ENCODE measurements at regions not wholly inside any gene's neighbourhood (a gene's known extent, or its start where the extent isn't known, plus 50 kb on each side); places are given as distances from the start of the nearest gene placed in this dataset.

- no peaks in the 10 kb centered on the region for H3K9me3 ChIP-seq (ENCODE audit: control insufficient read depth, insufficient read depth, low read length)
- H3K14ac ChIP-seq (replicated peaks; ENCODE audit: low read depth, low read length), result no peak overlapping the region
- no peaks in the 10 kb centered on the region for H4K20me1 ChIP-seq (ENCODE audit: insufficient read depth, low read length)
- no peak overlapping the region for H3K4ac ChIP-seq (ENCODE audit: low read depth, low read length)
- no peak overlapping the region for H3K18ac ChIP-seq (ENCODE audit: low read depth, low read length)
- ATAC-seq (ENCODE audit: low read depth) (no peak), DNase-seq (no peak)
- no peaks in the 10 kb centered on the region for H3K36me3 ChIP-seq (ENCODE audit: control insufficient read depth, insufficient read depth, low read length)
- WGBS, 2 experiments (ENCODE audit: extremely low coverage in 2 of 2, insufficient read length in 1 of 2), result no CpG with 5 or more reads among the region's 13 CpGs
- intact Hi-C loops (cut with micrococcal nuclease), result no loop called here
- no peak overlapping the region for H3K9ac ChIP-seq (ENCODE audit: low read depth, low read length)
- dilution Hi-C loops (cut with HindIII; ENCODE audit: low sequenced_read_pairs, unreplicated experiment), result no loop called here
- no peak overlapping the region for H2BK20ac ChIP-seq (ENCODE audit: low read depth, low read length)
- in situ Hi-C loops (cut with MboI; ENCODE audit: low sequenced_read_pairs), result no loop called here
- TF ChIP-seq CEBPB (IDR thresholded peaks at IDR 0.05; ENCODE audit: low read depth, low read length) (no peak), USF2 (IDR thresholded peaks at IDR 0.05; ENCODE audit: low read depth, low read length) (no peak), BHLHE40 (IDR thresholded peaks at IDR 0.05; ENCODE audit: low read depth, low read length) (no peak), CTCF (conservative IDR thresholded peaks at IDR 0.05; ENCODE audit: low read depth, low read length) (no peak), MXI1 (IDR thresholded peaks at IDR 0.05; ENCODE audit: borderline replicate concordance, low read depth, low read length) (no peak), CHD1 (IDR thresholded peaks at IDR 0.05; ENCODE audit: low read depth, low read length) (no peak), RFX5 (IDR thresholded peaks at IDR 0.05; ENCODE audit: low read depth, low read length) (no peak), POLR2A (IDR thresholded peaks at IDR 0.05; ENCODE audit: low read depth, low read length) (no peak), ELK1 (IDR thresholded peaks at IDR 0.05; ENCODE audit: borderline replicate concordance, low read depth, low read length) (no peak), NFE2L2 (IDR thresholded peaks at IDR 0.05; ENCODE audit: low read depth, low read length) (no peak), MAZ (IDR thresholded peaks at IDR 0.05; ENCODE audit: borderline replicate concordance, low read depth, low read length) (no peak), MAFK (IDR thresholded peaks at IDR 0.05; ENCODE audit: low read depth, low read length) (no peak), SMC3 (IDR thresholded peaks at IDR 0.05; ENCODE audit: low read depth, low read length) (no peak), RAD21 (IDR thresholded peaks at IDR 0.05; ENCODE audit: low read length) (no peak), RCOR1 (IDR thresholded peaks at IDR 0.05; ENCODE audit: insufficient replicate concordance, low read length) (no peak), FOS (IDR thresholded peaks at IDR 0.05; ENCODE audit: low read depth, low read length) (no peak)
- H3K27me3 ChIP-seq (ENCODE audit: control insufficient read depth, insufficient read depth, low read length), result peaks cover 4% of the 10 kb centered on the region; the same call in 1 of the 2 replicates
- H3K4me2 ChIP-seq (ENCODE audit: low read depth, low read length), result no peak overlapping the region
- H2AK5ac ChIP-seq (ENCODE audit: low read depth, low read length), result no peak overlapping the region
- no TSS peak for BruUV-seq (replicated peaks)
- H2BK120ac ChIP-seq (ENCODE audit: low read depth, low read length), result no peak overlapping the region
- no peaks in the 10 kb centered on the region for H3K4me1 ChIP-seq (ENCODE audit: control insufficient read depth, insufficient read depth, low read length)
- H2BK5ac ChIP-seq (ENCODE audit: low read depth, low read length, poor library complexity, severe bottlenecking), result no peak overlapping the region
- no peak overlapping the region for H4K91ac ChIP-seq (ENCODE audit: insufficient read depth, low read depth, low read length)
- no peak overlapping the region; the same call in 1 of the 2 replicates for H3K56ac ChIP-seq (ENCODE audit: extremely low read depth, insufficient read depth, low read length)
- no peak overlapping the region for H2BK15ac ChIP-seq (ENCODE audit: low read depth, low read length)
- H3K9me1 ChIP-seq (ENCODE audit: insufficient read depth, low read length), result no peaks in the 10 kb centered on the region
- no peak overlapping the region for H3K4me3 ChIP-seq (ENCODE audit: insufficient read depth, low read depth, low read length)
- H4K8ac ChIP-seq (ENCODE audit: low read depth in 2 of 2, low read length in 2 of 2), result no peak overlapping the region
- H2AK9ac ChIP-seq (replicated peaks; ENCODE audit: low read depth, low read length, poor library complexity), result no peak overlapping the region
- ChIA-PET POLR2A (ENCODE audit: unreplicated experiment) (no interaction called here), CTCF (no interaction called here)
- H4K5ac ChIP-seq (ENCODE audit: low read depth, low read length), result no peak overlapping the region
- no peak overlapping the region for H3K23ac ChIP-seq (ENCODE audit: low read depth, low read length)
- H3K27ac ChIP-seq (ENCODE audit: insufficient read depth, low read length), result no peak overlapping the region
- no peaks in the 10 kb centered on the region for H3K79me1 ChIP-seq (ENCODE audit: low read depth in 1 of 2, low read length in 2 of 2)
- no peak overlapping the region for H2AFZ ChIP-seq (replicated peaks; ENCODE audit: low read length, poor library complexity)
Observed at GRCh38 chr9:86876621-86877196, 70.6 kb downstream of the GAS1 start.
